Trophoblast cell (in vitro differentiated cells and primary cell): ENCODE measurements at regions not wholly inside any gene's neighbourhood (a gene's known extent, or its start where the extent isn't known, plus 50 kb on each side); places are given as distances from the start of the nearest gene placed in this dataset.

Experiments used
- DNase-seq, 2 donors: peaks; one replicate each; pipeline ENCODE4 v3.0.0-alpha.2; 2016
- H2AFZ ChIP-seq: 2 replicates; pipeline ENCODE4 v1.6.1; 2013; ENCODE audit warnings: low read length, moderate library complexity, mild to moderate bottlenecking; ENCODE audit not compliant: insufficient read depth, poor library complexity
- H2AK5ac ChIP-seq: 2 replicates; pipeline ENCODE4 v1.6.1; 2013; ENCODE audit warnings: mild to moderate bottlenecking, low read length
- H2BK120ac ChIP-seq: 2 replicates; pipeline ENCODE4 v1.6.1; 2013; ENCODE audit warnings: low read length, mild to moderate bottlenecking, moderate library complexity; ENCODE audit not compliant: insufficient read depth, poor library complexity
- H2BK12ac ChIP-seq: 2 replicates; pipeline ENCODE4 v1.6.1; 2013; ENCODE audit warnings: mild to moderate bottlenecking, low read length, moderate library complexity
- H2BK5ac ChIP-seq: 2 replicates; pipeline ENCODE4 v1.6.1; 2013; ENCODE audit warnings: low read length, low read depth, moderate library complexity, mild to moderate bottlenecking; ENCODE audit not compliant: poor library complexity
- H3K14ac ChIP-seq: 2 replicates; pipeline ENCODE4 v1.6.1; 2013; ENCODE audit warnings: mild to moderate bottlenecking, low read length
- H3K18ac ChIP-seq: 2 replicates; pipeline ENCODE4 v1.6.1; 2013; ENCODE audit warnings: mild to moderate bottlenecking, low read length
- H3K23ac ChIP-seq: 2 replicates; pipeline ENCODE4 v1.6.1; 2013; ENCODE audit warnings: low read length
- H3K27ac ChIP-seq: 2 replicates; pipeline ENCODE4 v1.5.1; 2013; ENCODE audit warnings: low read depth, mild to moderate bottlenecking, inconsistent platforms, low read length, moderate library complexity
- H3K27me3 ChIP-seq: 2 replicates; pipeline ENCODE4 v1.6.1; 2013; ENCODE audit warnings: inconsistent platforms, mild to moderate bottlenecking, low read length, moderate library complexity; ENCODE audit not compliant: insufficient read depth
- H3K36me3 ChIP-seq, 2 experiments: 1 replicate in 1 of 2; 2 replicates in 1 of 2; pipeline ENCODE4 v1.6.1; 2013; ENCODE audit warnings: low read length in 2 of 2, mild to moderate bottlenecking in 2 of 2, moderate library complexity in 1 of 2; ENCODE audit not compliant: insufficient read depth in 2 of 2, control insufficient read depth in 1 of 2
- H3K4ac ChIP-seq: 2 replicates; pipeline ENCODE4 v1.6.1; 2013; ENCODE audit warnings: low read depth, mild to moderate bottlenecking, low read length, moderate library complexity
- H3K4me1 ChIP-seq, 2 experiments: 1 replicate in 1 of 2; 2 replicates in 1 of 2; pipeline ENCODE4 v1.6.1; 2013; ENCODE audit warnings: low read length in 2 of 2, mild to moderate bottlenecking in 2 of 2, moderate library complexity in 1 of 2; ENCODE audit not compliant: insufficient read depth in 2 of 2, control insufficient read depth in 1 of 2
- H3K4me2 ChIP-seq: 2 replicates; pipeline ENCODE4 v1.6.1; 2013; ENCODE audit warnings: inconsistent platforms, mild to moderate bottlenecking, low read length, moderate library complexity
- H3K4me3 ChIP-seq: 2 replicates; pipeline ENCODE4 v1.5.1; 2013; ENCODE audit warnings: mild to moderate bottlenecking, low read depth, low read length, inconsistent platforms
- H3K79me1 ChIP-seq: one replicate; pipeline ENCODE4 v1.6.1; 2013; ENCODE audit warnings: low read length
- H3K79me2 ChIP-seq: 2 replicates; pipeline ENCODE4 v1.6.1; 2013; ENCODE audit warnings: low read length, mild to moderate bottlenecking; ENCODE audit not compliant: control insufficient read depth, insufficient read depth, poor library complexity
- H3K9ac ChIP-seq: 2 replicates; pipeline ENCODE4 v1.6.1; 2013; ENCODE audit warnings: mild to moderate bottlenecking, low read length
- H3K9me3 ChIP-seq: 2 replicates; pipeline ENCODE4 v1.6.1; 2013; ENCODE audit warnings: low read depth, mild to moderate bottlenecking, control low read depth, inconsistent platforms, low read length; ENCODE audit not compliant: insufficient read depth
- H4K12ac ChIP-seq: 2 replicates; pipeline ENCODE4 v1.6.1; 2013; ENCODE audit warnings: low read depth, mild to moderate bottlenecking, low read length, moderate library complexity
- H4K8ac ChIP-seq: 2 replicates; pipeline ENCODE4 v1.6.1; 2013; ENCODE audit warnings: low read depth, mild to moderate bottlenecking, low read length, moderate library complexity
- H4K91ac ChIP-seq: one replicate; pipeline ENCODE4 v1.6.1; 2013; ENCODE audit warnings: low read depth, mild to moderate bottlenecking, low read length, moderate library complexity
- WGBS: extraction: QIAGEN DNeasy Blood & Tissue Kit; methylation state at CpG from one replicate; pipeline ENCODE4 v1.1.7; 2013; ENCODE audit warnings: missing lambda C conversion rate; ENCODE audit not compliant: insufficient read length, insufficient coverage; ENCODE audit errors: extremely low coverage; 5-methylcytosine and 5-hydroxymethylcytosine counted together

GRCh38 chrX:4185086-4185485 lies 471.6 kb upstream of the PRKX start:
- no peak for DNase-seq
- WGBS: no CpG with 5 or more reads among the region's 4 CpGs
- no peak overlapping the region for H3K23ac ChIP-seq

DNA sequence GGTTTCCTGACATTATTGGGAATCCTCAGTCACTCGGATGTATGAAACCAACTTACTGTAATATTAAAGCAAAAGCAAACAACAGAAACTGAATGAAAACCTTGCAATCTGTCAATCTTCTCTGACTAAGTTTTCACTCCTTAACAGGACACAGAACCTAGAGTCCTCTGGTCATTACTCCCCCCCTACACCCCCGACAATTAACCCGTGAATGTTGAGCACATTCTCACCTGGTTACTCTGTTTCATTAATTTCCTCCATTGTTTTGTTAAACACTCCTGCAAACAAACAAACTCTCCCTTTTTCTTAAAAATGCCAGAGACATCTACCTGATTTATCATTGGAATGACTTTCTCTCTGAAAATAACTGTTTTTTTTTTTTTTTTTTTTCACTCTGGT lies 469.0 kb upstream of the PRKX start:
- Histone ChIP-seq H3K14ac (no peak overlapping the region), H2BK12ac (no peak overlapping the region), H2BK120ac (no peak overlapping the region), H3K27ac (peak overlapping the region; percentile 74), H4K8ac (no peak overlapping the region), H3K23ac (no peak overlapping the region), H3K4me3 (no peak overlapping the region), H3K4me2 (no peak overlapping the region), H4K91ac (peak overlapping the region; percentile 68), H3K9ac (no peak overlapping the region), H3K18ac (no peak overlapping the region), H3K79me2 (no peaks in the 10 kb centered on the region), H3K36me3 (no peaks in the 10 kb centered on the region), H3K79me1 (peaks cover 3% of the 10 kb centered on the region), H2BK5ac (peak overlapping the region; percentile 56), H3K4me1 (no peaks in the 10 kb centered on the region), H2AK5ac (no peak overlapping the region), H2AFZ (no peak overlapping the region), H3K9me3 (no peaks in the 10 kb centered on the region), H3K27me3 (no peaks in the 10 kb centered on the region), H3K4ac (no peak overlapping the region), H4K12ac (no peak overlapping the region)
- peak in 1 of 2 donors; percentile 3 for DNase-seq
- WGBS: no CpG with 5 or more reads among the region's 3 CpGs

More at GRCh38 chrX:4185086-4185485, 471.6 kb upstream of the PRKX start:
- Histone ChIP-seq H3K79me2 (no peaks in the 10 kb centered on the region), H3K4me2 (no peak overlapping the region), H3K27me3 (no peaks in the 10 kb centered on the region), H3K9me3 (no peaks in the 10 kb centered on the region), H2BK12ac (no peak overlapping the region), H2AK5ac (no peak overlapping the region), H3K4me3 (no peak overlapping the region), H4K91ac (no peak overlapping the region), H3K4ac (no peak overlapping the region), H3K14ac (no peak overlapping the region), H3K36me3 (no peaks in the 10 kb centered on the region), H3K79me1 (peaks cover 3% of the 10 kb centered on the region), H2BK120ac (no peak overlapping the region), H3K27ac (no peak overlapping the region), H2AFZ (no peak overlapping the region), H4K8ac (no peak overlapping the region), H3K9ac (no peak overlapping the region), H2BK5ac (no peak overlapping the region), H3K18ac (no peak overlapping the region), H3K4me1 (no peaks in the 10 kb centered on the region), H4K12ac (no peak overlapping the region)

- no peak overlapping the region for H2BK5ac ChIP-seq
- H3K27me3 ChIP-seq: no peaks in the 10 kb centered on the region
- H4K91ac ChIP-seq: no peak overlapping the region
- H3K4me3 ChIP-seq: no peak overlapping the region
- DNase-seq: peak; percentile 57 to 64
- H4K8ac ChIP-seq: no peak overlapping the region
- no peaks in the 10 kb centered on the region for H3K36me3 ChIP-seq
- no peaks in the 10 kb centered on the region for H3K4me1 ChIP-seq
- H3K9me3 ChIP-seq: no peaks in the 10 kb centered on the region
- no peak overlapping the region for H2AFZ ChIP-seq
- no peak overlapping the region for H4K12ac ChIP-seq
- no CpG with 5 or more reads among the region's 4 CpGs for WGBS
- no peak overlapping the region for H3K14ac ChIP-seq
- no peak overlapping the region for H2AK5ac ChIP-seq
- peaks cover 3% of the 10 kb centered on the region for H3K79me1 ChIP-seq
- H2BK12ac ChIP-seq: no peak overlapping the region
- peak overlapping the region; percentile 36 for H3K4me2 ChIP-seq
- no peak overlapping the region for H3K9ac ChIP-seq
- no peak overlapping the region for H3K23ac ChIP-seq
- H2BK120ac ChIP-seq: no peak overlapping the region
- H3K4ac ChIP-seq: no peak overlapping the region
- peak overlapping the region; percentile 76 for H3K27ac ChIP-seq
- H3K18ac ChIP-seq: no peak overlapping the region
- no peaks in the 10 kb centered on the region for H3K79me2 ChIP-seq
Measured at GRCh38 chrX:4181782-4182407, 468.4 kb upstream of the PRKX start.

GRCh38 chrX:4179031-4179430 lies 465.6 kb upstream of the PRKX start:
- Histone ChIP-seq H3K18ac (no peak overlapping the region), H4K8ac (no peak overlapping the region)

More at GRCh38 chrX:4179031-4179430, 465.6 kb upstream of the PRKX start:
- no peak overlapping the region for H3K4me3 ChIP-seq
- H3K79me2 ChIP-seq: no peaks in the 10 kb centered on the region
- no peak overlapping the region for H2BK120ac ChIP-seq
- H3K23ac ChIP-seq: no peak overlapping the region
- H2BK12ac ChIP-seq: no peak overlapping the region
- no peaks in the 10 kb centered on the region for H3K36me3 ChIP-seq
- no peak for DNase-seq
- no peak overlapping the region for H3K4ac ChIP-seq
- peaks cover 3% of the 10 kb centered on the region for H3K79me1 ChIP-seq
- no peaks in the 10 kb centered on the region for H3K9me3 ChIP-seq
- H2BK5ac ChIP-seq: no peak overlapping the region
- H3K4me1 ChIP-seq: no peaks in the 10 kb centered on the region
- no peak overlapping the region for H3K4me2 ChIP-seq
- H3K9ac ChIP-seq: no peak overlapping the region
- H3K14ac ChIP-seq: no peak overlapping the region
- H4K12ac ChIP-seq: no peak overlapping the region
- no CpG with 5 or more reads among the region's 1 CpG for WGBS
- no peak overlapping the region for H3K27ac ChIP-seq
- no peak overlapping the region for H4K91ac ChIP-seq
- no peaks in the 10 kb centered on the region for H3K27me3 ChIP-seq
- no peak overlapping the region for H2AFZ ChIP-seq
- no peak overlapping the region for H2AK5ac ChIP-seq
